HG03196 (cell line): ENCODE measurements at regions not wholly inside any gene's neighbourhood (a gene's known extent, or its start where the extent isn't known, plus 50 kb on each side); places are given as distances from the start of the nearest gene placed in this dataset.

Source experiments
- ATAC-seq: cut with Tn5 transposase; IDR thresholded peaks from one replicate; pipeline ENCODE4 v1.9.1; 2021; ENCODE audit not compliant: unreplicated experiment

GRCh38 chr3:127352612-127353011, 64.8 kb upstream of the PRR20G start:
- ATAC-seq = no peak

DNA sequence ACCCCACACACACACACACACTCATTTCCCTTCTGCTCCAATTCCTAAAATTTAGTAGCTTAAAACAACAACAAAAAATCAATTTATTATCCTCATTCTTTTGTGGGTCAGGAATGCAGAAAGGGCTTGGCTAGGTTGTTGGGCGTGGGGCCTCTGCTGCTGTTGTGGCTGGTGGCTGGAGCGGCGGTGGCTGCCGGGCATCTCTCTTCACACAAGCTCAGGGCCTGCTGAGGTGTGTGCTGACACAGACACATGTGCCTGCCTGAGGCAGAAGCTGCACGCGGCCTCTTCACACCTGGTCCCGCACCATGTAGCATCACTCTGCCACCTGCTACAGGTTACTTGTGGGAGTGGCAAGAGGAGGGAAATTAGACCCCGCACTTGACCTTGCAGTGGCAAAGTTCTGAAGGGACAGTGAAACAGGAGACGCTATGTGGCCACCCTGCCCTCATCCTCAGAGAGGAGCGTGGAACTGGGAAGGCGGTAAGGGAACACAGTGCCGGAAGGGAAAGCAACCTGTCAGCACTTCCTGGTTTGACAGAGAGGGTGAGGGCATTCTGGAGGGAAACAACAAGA, 64.0 kb upstream of the PRR20G start:
- no peak for ATAC-seq

- no peak for ATAC-seq
These were observed 63.5 kb upstream of the PRR20G start for GRCh38 chr3:127351321-127351720.

DNA sequence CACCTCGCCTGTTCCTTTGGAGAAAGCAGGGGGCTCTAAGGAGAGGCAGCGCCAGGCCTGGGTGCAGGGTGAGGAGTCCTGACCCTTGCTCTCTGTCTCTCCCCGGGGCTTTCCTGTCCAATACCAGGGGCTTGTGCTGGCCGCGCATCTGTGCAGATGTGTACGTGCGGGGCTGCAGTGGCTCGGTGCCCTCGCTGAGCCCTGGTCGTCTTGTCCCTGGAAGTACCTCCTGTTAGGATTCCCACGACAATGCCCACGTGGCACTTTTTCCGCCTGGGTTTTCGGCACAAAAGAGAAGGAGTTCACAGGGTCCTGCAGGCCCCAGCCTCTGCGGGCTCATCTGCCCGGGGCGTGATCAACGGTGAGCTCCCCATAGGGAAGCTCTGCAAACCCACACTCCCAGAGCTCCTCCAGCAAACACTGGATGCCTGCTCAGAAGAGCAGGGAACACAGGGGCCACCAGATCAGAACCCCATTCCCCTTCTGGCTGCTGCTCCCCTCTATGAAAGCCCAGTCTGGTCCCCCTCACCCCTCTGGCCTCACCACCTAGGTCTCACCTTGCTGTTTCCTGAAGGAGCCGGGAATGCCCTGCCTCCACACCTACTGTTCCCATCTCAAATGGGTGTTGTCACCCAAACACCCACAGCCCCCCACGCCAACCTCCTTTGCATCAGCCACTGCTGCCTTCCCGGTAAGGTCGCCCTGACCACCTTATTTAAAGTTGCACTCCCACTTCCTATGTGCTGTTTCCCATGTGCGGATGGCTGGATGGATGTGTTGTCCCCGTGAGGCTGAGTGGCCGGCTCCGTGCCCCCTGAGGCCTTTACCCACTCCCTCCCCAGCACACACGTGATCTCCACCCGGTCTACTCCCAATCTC, 62.6 kb upstream of the PRR20G start:
- ATAC-seq = no peak

DNA sequence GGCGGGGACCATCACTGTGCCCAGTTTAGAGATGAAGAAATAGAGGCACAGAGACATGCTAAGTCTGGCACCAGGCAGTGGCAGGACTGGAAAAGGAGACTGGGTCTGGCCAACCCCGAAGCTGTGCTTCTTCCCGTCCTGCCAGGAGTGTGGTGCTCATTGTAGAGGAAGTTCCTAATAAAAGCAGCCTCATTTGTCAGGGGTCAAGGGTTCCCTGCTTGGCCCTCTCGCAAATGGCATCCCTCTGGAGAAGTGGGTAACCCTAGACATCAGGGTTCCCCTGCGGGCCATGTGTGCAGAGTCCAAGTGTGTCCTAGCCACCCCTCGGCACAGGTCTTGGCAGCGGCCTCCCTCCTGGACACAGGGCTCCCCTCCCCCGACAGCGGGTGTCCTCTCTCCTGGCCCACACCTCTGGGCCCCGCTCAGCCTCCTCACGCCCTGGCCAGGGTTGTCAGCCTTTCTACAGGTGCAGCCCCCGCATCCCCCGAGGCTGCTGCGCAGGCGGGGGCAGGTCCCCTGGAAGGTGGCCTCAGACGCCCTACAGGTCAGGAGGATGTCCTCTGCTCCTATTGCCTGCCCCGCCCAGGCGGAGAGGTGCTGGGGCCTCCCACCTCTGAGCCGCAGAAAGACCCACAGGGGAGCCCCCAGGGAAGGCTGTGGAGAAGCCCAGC, 61.8 kb upstream of the PRR20G start:
- no peak for ATAC-seq

- ATAC-seq = no peak
These were observed 54.9 kb upstream of the PRR20G start for GRCh38 chr3:127342735-127343134.

DNA sequence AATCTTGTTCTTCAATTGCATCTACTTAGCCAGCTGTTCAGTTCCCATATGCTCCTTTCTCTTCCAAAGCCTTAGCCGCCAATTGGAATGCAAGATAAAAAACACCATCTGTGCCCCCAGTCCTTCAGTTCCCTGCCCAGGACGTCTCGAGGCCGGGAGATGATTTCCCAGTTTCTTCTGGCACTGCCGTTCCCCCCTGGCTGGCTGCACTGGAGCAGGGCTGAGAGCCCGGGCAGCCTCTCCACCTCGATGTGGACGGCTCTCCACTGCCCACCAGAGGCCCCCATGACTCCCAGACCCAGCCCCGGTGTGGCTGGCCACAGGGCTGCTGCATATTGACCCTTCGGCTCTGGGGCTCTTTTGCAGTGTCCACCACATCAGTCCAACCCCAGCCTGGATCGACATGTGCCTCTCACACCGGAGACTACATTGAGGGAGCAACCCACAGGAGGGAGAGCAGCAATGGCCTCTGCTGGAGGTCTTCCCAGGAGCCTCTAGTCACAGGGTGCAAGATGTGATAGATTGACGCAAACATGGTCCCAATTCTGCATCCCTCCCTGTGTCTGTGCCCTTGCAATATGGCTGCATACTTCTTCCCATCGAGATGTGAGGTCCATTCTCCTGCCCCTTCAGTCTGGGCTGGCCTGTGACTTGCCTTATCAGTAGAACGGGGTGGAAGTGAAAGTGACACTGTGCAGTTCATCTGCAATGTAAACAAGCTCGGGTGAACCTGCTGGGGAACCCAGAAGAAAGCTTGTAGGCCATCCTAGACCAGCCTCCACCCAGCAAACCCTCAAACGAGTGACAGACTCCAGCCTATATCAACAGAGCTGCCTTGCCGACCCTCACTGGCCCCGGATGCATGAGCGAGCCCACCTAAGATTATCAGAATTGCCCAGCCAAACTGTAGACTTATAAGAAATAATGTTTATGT, 52.3 kb upstream of the PRR20G start:
- no peak for ATAC-seq

DNA sequence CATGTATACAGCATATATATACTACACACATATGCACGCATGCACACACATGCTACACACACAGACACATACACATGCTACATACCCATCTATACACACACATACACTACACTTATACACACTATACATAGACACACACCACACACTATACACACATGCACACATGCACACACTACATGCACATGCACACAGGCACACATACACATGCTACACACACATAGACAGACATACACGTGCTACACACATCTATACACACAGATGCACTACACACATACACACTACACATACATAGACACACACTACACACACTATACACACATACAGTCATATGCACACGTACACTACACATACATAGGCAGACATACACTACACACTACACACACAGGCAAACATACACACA, 51.2 kb upstream of the PRR20G start:
- no peak for ATAC-seq

- no peak for ATAC-seq
These were observed 50.2 kb upstream of the PRR20G start for GRCh38 chr3:127337911-127338531.
